ENCODE measurements at regions not wholly inside any gene's neighbourhood (a gene's known extent, or its start where the extent isn't known, plus 50 kb on each side); places are given as distances from the start of the nearest gene placed in this dataset.

- intact Hi-C loops (cut with micrococcal nuclease), result no loop called here
- no peak for FAIRE-seq
These were observed 279.8 kb upstream of the SLC14A2 start for GRCh38 chr18:45335282-45336043.

More at GRCh38 chr18:45335282-45336043, 279.8 kb upstream of the SLC14A2 start:
- H3K27ac ChIP-seq (ENCODE audit: insufficient read depth, low read depth, low read length), result no peak overlapping the region
- no peaks in the 10 kb centered on the region for H3K4me1 ChIP-seq (ENCODE audit: control insufficient read depth, extremely low read depth, insufficient read depth, low read length)
- no peak for DNase-seq (ENCODE audit: low read depth, low spot score)
- no peaks in the 10 kb centered on the region for H3K27me3 ChIP-seq (ENCODE audit: control insufficient read depth in 2 of 2, insufficient read depth in 2 of 2, low read length in 2 of 2)
- no peaks in the 10 kb centered on the region for H3K9me1 ChIP-seq (replicated peaks; ENCODE audit: control insufficient read depth, extremely low read depth, insufficient read depth, low read length)
- no peaks in the 10 kb centered on the region for H3K9me3 ChIP-seq (replicated peaks; ENCODE audit: control insufficient read depth, insufficient read depth, low read length)
- H2AFZ ChIP-seq (ENCODE audit: low read depth, low read length), result no peak overlapping the region
- TF ChIP-seq JUN (IDR thresholded peaks at IDR 0.05; ENCODE audit: borderline replicate concordance, insufficient read depth, insufficient read length, low read depth) (no peak), CTCF (IDR thresholded peaks at IDR 0.05; ENCODE audit: extremely low read depth in 1 of 2, insufficient read depth in 1 of 2, low read depth in 1 of 2, low read length in 2 of 2) (no peak), POLR2A (IDR thresholded peaks at IDR 0.05; ENCODE audit: low read depth, low read length) (no peak), EZH2 (IDR thresholded peaks at IDR 0.05; ENCODE audit: borderline replicate concordance, low read depth, low read length, severe bottlenecking) (no peak), GATA2 (IDR thresholded peaks at IDR 0.05; ENCODE audit: insufficient read depth, insufficient read length, low read depth, low read length) (no peak), MAX (IDR thresholded peaks at IDR 0.05; ENCODE audit: insufficient read depth, insufficient read length) (no peak), MYC (IDR thresholded peaks at IDR 0.05; ENCODE audit: low read depth, low read length) (no peak), POLR2AphosphoS5 (IDR thresholded peaks at IDR 0.05; ENCODE audit: insufficient read depth, low read depth, low read length) (no peak), FOS (IDR thresholded peaks at IDR 0.05; ENCODE audit: borderline replicate concordance, insufficient read depth, low read length) (no peak)
- H3K9ac ChIP-seq (replicated peaks; ENCODE audit: extremely low read depth, insufficient read depth, low read length), result no peak overlapping the region
- H3K79me2 ChIP-seq (ENCODE audit: control insufficient read depth, insufficient read depth, low read length), result no peaks in the 10 kb centered on the region
- BruUV-seq (replicated peaks), result no TSS peak
- POLR2A ChIA-PET, result no interaction called here
- no peaks in the 10 kb centered on the region for H4K20me1 ChIP-seq (replicated peaks; ENCODE audit: control insufficient read depth, extremely low read depth, insufficient read depth, low read length)
- H3K4me3 ChIP-seq (replicated peaks in 1 of 3; ENCODE audit: insufficient read depth in 1 of 3, low read depth in 1 of 3, low read length in 3 of 3), result no peak overlapping the region
- dilution Hi-C loops (cut with MboI; ENCODE audit: extremely low pct_ligation_motif_present, low sequenced_read_pairs), result no loop called here
- H3K4me2 ChIP-seq (ENCODE audit: insufficient read depth, low read length), result no peak overlapping the region
- CTCF ChIA-PET, result no interaction called here
- no peaks in the 10 kb centered on the region for H3K36me3 ChIP-seq (ENCODE audit: control insufficient read depth in 2 of 2, extremely low read depth in 1 of 2, insufficient read depth in 2 of 2, low read length in 2 of 2)

All from endothelial cell of umbilical vein (primary cell).